ENCODE measurements at regions not wholly inside any gene's neighbourhood (a gene's known extent, or its start where the extent isn't known, plus 50 kb on each side); places are given as distances from the start of the nearest gene placed in this dataset.

- H3K4me3 ChIP-seq (replicated peaks; ENCODE audit: insufficient read depth, low read length) = no peak overlapping the region
- no peak for DNase-seq (ENCODE audit: low read depth in 1 of 2, low spot score in 1 of 2)
- TF ChIP-seq POLR2AphosphoS5 (IDR thresholded peaks at IDR 0.05; ENCODE audit: low read depth) (no peak), CTCF (IDR thresholded peaks at IDR 0.05; ENCODE audit: insufficient read depth, low read length) (no peak), REST (IDR thresholded peaks at IDR 0.05; ENCODE audit: insufficient replicate concordance, low read depth) (no peak), GABPA (IDR thresholded peaks at IDR 0.05; ENCODE audit: low read depth) (no peak), SPI1 (IDR thresholded peaks at IDR 0.05; ENCODE audit: borderline replicate concordance, low read depth) (no peak)
- H3K27me3 ChIP-seq (ENCODE audit: insufficient read depth, poor library complexity, severe bottlenecking) = no peaks in the 10 kb centered on the region
- no peak overlapping the region for H3K27ac ChIP-seq (replicated peaks)
Observed at GRCh38 chr2:241996100-241996499, 126.6 kb downstream of the RTP5 start.

GRCh38 chr2:241997017-241997416 lies 127.5 kb downstream of the RTP5 start:
- Histone ChIP-seq H3K27ac (replicated peaks) (no peak overlapping the region), H3K4me3 (replicated peaks; ENCODE audit: insufficient read depth, low read length) (no peak overlapping the region), H3K27me3 (ENCODE audit: insufficient read depth, poor library complexity, severe bottlenecking) (no peaks in the 10 kb centered on the region)
- TF ChIP-seq REST (IDR thresholded peaks at IDR 0.05; ENCODE audit: insufficient replicate concordance, low read depth) (no peak), SPI1 (IDR thresholded peaks at IDR 0.05; ENCODE audit: borderline replicate concordance, low read depth) (no peak), CTCF (IDR thresholded peaks at IDR 0.05; ENCODE audit: insufficient read depth, low read length) (no peak), POLR2AphosphoS5 (IDR thresholded peaks at IDR 0.05; ENCODE audit: low read depth) (no peak), GABPA (IDR thresholded peaks at IDR 0.05; ENCODE audit: low read depth) (no peak)
- no peak for DNase-seq (ENCODE audit: low read depth in 1 of 2, low spot score in 1 of 2)

GRCh38 chr2:241999184-241999583 lies 129.7 kb downstream of the RTP5 start:
- no peak for TF ChIP-seq SPI1 (IDR thresholded peaks at IDR 0.05; ENCODE audit: borderline replicate concordance, low read depth)
- TF ChIP-seq REST (IDR thresholded peaks at IDR 0.05; ENCODE audit: insufficient replicate concordance, low read depth) = no peak
- no peak for TF ChIP-seq CTCF (IDR thresholded peaks at IDR 0.05; ENCODE audit: insufficient read depth, low read length)
- TF ChIP-seq GABPA (IDR thresholded peaks at IDR 0.05; ENCODE audit: low read depth) = no peak
- no peak for TF ChIP-seq POLR2AphosphoS5 (IDR thresholded peaks at IDR 0.05; ENCODE audit: low read depth)
- Histone ChIP-seq H3K27ac (replicated peaks) (no peak overlapping the region), H3K27me3 (ENCODE audit: insufficient read depth, poor library complexity, severe bottlenecking) (no peaks in the 10 kb centered on the region), H3K4me3 (replicated peaks; ENCODE audit: insufficient read depth, low read length) (no peak overlapping the region)
- DNase-seq (ENCODE audit: low read depth in 1 of 2, low spot score in 1 of 2) = no peak
